ENCODE measurements at regions not wholly inside any gene's neighbourhood (a gene's known extent, or its start where the extent isn't known, plus 50 kb on each side); places are given as distances from the start of the nearest gene placed in this dataset.
"Not testable (repeated sequence)": the region's sequence is repeated elsewhere in the genome, so short reads cannot be mapped to it uniquely, and the experiment has no call there.

DNA sequence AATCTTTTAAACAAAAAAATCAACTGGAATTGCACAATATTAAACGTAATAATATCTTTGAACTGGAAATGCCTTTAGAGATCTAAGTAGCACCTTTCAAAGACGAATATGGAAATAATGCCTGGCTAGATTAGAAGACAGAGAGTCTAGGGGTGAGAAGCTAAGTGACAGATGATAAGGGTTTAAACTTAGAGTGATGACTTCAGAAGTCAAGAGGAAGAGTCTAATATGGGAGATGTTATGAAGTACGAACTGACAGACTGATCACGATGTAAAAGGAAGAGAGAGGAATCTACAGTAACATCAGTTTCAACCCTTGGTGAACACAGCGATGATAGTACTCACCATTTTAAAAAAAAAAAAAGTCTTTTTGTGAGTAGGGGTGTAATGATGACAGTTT lies 57.9 kb downstream of the HINT1 start:
- DNase-seq, result no peak

DNA sequence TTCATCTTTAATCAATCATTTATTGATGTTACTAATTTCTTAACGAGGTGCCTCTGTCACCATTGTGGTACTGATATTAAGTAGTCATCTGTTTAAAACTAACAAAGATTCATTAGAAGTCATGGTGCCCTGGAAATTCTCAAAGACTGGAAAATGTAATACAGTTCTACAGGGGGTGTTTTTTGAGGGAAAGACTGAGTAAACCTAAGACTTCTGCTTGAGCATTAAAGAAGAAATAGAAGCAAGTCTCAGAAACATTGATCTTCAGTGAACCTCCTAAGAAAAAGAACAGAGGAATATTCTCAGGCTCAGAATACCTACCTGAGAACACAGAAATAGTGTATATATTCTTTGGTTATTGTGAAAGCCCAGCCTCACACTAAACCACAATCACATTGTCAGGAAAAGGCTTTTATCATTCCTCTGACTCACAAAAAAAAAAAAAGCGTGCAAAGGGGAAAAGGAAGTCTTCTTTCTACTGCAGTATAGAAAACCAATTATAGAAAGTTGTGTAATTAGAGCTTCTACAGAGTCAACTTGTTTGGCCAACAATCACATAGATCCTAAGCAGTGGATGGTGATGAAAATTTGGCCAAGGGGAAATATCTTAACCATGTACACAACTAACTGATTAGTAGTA lies 60.8 kb downstream of the HINT1 start:
- DNase-seq, result no peak

DNA sequence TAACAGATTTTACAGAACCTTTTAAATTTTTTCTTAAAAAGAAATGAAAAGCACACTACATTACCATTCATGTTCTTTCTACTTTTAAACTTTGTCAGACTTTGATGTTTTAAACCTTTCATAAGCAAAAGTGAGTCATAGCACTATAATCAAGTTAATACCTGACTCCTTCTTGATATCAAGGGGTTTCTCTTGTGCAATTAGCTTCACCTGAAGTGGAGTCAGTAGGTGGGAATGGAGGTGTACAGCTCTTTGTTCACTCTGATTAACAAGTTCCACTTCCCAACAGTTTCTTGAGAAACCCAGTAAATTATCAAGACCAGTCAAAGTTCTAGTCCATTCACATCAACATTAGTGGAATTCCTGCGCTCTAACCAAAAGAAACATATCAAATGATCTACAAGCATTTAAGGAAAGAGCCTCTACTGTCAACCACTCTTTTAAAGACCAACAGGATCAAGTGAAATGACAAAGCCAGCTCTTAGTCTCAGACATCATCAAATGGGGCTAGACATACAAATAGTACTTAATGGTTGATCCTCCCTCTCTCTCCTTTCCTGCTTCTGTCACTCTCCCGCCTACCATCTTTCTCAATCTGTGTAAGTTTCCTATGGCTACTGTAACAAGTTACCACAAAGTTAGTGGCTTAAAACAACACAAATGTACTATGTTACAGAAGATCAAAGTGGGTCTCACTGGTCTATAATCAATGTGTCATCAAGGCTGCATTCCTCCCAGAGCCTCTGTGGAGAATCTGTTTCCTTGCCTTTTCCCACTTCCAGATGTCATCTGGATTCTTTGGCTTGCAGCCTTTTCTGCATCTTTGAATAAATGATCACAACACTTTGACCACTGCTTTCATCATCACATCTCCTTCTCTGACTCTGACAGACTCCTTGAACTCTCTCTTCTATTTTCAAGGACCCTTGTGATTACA lies 68.0 kb downstream of the HINT1 start:
- DNase-seq, result no peak

DNA sequence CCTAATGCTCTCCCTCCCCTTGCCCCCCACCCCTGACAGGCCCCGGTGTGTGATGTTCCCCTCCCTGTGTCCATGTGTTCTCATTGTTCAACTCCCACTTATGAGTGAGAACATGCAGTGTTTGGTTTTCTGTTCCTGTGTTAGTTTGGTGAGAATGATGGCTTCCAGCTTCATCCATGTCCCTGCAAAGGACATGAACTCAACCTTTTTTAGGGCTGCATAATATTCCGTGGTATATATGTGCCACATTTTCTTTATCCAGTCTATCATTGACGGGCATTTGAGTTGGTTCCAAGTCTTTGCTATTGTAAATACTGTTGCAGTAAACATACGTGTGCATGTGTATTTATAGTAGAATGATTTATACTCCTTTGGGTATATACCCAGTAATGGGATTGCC lies 69.5 kb downstream of the HINT1 start:
- not testable (repeated sequence) for DNase-seq

DNA sequence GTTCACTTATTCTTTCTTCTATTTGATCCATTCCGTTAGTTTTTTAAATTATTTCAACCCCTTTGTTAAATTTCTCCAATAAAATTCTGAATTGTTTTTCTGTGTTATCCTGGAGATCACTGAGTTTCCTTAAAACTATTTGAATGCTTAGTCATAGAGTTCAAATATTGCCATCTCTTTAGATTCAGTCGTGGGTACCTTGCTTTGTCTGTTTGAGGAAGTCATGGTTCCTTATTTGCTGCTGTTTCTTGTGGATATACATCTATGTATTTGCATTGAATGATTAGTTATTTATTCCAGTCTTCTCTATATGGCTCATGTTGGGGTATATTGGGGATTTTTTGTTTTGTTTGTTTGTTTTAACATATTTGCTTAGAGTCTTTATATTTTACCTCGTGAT lies 80.6 kb downstream of the HINT1 start:
- DNase-seq, result no peak

DNA sequence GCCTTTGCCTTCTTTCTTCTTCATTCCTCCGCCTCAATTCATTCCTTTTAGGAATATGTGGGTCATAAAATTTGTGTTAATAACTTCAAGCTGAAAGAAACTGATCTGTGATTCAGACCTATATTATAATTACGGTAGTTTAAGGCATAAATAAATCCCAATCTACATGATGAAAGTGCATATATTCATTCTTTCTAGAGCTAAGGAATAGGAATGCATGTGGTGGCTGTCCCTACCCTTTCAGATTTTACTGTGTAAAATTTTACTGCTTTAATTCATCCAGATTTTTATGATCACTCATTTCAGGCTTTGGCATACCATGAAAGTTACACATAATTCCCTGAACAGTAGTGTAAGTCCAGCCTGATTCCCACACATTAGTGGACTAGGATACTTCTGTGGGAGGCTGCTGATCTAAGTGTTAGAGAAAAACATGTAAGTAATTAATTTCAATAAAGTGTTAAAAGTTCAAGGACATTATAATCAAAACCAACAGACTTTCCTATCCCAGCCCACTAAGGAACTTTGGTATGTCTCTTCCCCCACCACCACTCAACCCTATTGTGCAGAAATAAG lies 83.1 kb downstream of the HINT1 start:
- DNase-seq, result no peak

DNA sequence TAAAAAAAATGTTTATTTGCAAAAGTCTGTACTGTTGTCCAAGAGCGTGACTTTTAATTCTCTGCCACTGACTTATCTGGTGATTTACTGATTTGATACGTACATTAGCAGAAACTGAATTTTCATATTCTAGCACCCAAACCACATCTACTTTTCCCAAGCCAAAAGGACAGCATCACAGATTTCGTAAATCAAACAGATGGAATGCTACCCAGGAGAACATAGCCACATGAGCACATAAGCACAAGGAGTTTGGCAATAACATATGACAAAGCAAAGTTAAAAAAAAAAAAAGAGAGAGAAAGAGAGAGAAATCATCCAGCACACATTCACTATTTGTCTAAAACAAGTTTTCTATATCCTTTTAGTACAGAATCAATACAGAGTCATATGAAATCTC lies 83.7 kb downstream of the HINT1 start:
- no peak for DNase-seq

DNA sequence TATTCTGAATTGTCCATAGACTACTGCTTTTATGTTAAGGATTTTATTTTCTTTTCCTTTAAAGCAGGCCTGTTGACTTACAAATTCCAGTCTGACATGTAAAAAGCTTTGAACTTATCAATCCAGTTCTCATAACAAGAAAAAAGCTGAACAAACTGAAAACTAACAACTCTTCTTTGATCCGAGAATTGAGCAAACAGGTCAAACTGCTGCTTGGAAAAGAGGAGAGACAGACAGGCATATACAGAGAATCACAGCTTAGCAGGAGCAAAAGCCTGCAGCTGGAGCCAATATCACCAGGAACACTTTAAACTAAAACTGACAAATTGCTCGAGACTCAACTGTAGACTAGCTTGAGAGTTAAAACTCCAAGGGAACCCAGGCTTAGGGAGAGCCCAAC lies 85.8 kb downstream of the HINT1 start:
- DNase-seq, result no peak

DNA sequence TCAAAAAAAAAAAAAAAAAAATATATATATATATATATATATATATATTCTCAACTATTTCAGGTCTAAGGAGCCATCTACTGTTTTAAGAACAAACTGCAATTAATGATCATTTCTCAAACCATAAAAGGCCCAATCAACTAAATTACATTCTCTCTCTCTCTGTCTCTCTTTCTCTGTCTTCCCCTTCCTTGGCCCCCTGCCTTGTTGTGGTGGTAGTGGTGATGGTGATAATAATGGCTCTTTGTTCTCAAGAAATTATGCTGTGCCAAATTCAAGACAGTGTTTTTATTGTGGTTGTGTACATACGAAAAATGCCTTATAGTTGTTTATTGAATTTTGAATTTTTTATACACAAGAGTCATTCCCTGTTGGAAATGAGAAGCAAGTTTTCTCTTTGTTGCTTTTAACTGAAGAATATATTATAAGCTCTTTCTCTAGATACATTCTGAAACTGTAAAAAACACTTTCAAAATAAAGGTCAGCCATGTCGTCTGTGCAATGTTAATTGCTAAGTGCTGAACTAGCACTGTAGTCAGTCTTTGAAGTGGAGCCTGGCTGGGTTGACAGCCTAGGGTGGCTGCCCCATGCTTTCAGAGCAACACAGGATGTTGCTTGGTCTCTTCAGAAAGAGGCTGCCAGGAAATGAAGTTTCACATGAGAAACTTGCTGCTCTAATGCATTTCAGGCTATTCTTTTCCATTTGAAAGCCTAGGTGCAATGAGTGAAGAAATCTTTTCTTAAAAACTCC lies 96.0 kb downstream of the HINT1 start:
- DNase-seq, result no peak

DNA sequence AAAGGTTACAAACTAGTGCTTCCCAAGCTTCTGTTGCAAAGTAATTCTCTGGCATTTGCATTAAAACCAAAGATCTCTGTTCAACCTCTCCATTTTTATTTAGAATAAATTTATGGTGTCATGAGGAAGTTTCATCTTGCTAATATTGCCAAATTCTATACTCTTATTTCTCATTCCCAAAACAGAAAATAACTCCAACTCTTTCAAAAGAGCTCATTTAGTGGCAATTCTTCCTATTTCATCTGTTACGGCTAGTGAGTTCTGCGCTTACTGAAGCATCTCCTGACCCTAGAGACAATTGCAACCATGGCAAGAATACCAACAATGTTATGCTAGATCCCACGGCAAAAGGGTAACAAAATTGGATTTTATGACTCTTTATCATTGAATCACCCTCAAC lies 97.0 kb downstream of the HINT1 start:
- no peak for DNase-seq

DNA sequence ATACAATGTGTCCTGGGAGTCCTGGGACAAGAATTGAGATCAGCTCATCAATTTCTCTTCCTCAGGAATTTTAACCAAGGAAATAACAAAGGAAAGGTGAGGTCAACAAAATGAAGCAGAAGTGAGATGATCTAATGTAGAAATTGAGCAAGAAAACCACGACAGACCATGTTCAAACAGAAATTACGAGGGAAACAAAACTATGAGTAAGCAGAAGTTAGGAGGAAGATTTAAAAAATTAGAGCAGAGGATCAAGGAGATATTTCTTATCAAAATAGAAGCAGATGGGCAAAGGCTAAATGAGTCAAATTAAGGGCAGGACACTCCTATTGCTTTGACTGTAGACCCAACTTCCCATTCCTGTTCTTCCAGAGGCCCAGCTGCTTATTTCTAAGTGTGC lies 97.4 kb downstream of the HINT1 start:
- DNase-seq, result no peak

DNA sequence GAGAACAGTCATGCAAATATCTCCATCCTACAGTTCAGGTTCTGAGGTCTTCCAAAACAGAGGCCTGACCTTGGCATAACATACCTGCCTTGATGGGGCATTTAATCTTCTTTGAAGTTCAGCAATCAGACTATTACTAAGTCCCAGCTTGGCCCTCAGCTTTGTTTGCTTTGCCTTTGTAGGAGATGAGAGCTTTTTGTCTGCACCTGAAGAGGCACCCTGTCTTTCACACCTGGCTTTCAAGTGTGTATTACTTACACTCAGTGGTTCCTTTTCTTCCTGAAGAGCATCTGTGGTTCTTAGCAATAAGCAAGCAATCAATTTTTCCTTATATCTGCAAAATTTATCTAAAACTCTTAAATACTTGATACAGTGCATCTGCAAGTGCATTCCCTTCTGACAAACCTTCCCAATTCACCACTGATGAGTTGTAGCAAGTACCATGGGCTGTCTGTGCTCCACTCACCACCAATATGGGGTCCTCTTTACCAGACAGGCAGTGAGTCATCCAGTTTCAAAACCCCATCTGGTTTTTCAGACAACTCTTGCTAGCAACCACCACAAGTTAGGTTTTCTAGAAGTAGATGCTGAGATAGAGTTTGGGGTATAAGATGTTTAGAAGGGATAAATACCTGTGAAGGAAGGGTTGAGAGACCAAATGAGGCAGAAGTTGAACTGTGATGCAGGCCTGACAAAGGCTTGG lies 100.2 kb downstream of the HINT1 start:
- no peak for DNase-seq

DNA sequence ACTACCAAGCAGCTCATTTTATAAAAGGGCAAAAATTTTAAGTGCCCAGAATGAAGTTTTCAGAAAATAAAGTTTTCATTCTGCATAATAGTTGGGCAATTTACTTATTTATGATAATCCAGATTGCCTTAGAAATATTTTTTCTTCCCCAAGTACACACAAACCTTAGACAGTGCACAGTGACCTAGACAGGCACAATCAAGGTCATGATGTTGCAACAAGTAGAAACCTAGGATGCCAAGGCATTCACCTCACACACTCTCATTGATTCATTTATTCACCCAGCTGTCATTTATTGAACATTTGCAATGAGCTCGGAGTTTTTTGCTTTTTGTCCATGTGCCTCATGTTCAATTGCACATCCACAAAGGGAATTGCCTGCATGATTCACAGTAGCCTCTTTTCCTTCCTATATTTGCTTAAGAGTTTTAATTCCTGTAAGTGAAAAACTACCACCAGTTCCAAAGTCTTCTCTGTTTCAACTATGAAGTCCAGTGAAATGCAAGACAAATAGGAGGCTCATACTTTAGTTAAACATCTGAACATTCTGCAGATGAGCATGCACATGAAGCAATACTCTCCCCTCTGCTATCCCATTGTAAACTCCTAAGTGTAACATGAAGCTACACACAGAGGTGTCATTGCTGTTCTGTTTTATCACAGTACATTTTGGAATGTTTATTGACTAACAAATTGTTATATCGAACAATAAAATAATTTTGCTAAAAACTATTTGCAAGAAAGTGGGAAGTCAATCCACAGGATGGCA lies 122.9 kb downstream of the HINT1 start:
- no peak for DNase-seq

DNA sequence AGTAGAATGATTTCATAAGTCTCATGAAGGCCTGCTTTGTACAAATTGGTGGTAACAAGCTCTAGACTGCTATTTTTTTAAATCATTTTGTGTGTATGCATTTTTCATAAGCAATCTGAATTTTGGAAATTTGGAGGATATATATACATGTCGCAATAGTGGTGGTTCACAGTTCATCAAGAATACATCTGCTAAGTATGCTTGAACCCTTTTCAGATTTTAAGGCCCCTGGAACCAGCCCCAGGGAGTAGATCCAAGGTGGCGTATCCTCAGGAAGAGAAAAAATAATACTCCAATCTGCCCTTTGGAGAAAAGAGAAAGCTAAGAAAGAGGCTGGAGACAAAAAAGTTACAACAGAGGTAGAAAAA lies 141.6 kb downstream of the HINT1 start:
- DNase-seq, result no peak

DNA sequence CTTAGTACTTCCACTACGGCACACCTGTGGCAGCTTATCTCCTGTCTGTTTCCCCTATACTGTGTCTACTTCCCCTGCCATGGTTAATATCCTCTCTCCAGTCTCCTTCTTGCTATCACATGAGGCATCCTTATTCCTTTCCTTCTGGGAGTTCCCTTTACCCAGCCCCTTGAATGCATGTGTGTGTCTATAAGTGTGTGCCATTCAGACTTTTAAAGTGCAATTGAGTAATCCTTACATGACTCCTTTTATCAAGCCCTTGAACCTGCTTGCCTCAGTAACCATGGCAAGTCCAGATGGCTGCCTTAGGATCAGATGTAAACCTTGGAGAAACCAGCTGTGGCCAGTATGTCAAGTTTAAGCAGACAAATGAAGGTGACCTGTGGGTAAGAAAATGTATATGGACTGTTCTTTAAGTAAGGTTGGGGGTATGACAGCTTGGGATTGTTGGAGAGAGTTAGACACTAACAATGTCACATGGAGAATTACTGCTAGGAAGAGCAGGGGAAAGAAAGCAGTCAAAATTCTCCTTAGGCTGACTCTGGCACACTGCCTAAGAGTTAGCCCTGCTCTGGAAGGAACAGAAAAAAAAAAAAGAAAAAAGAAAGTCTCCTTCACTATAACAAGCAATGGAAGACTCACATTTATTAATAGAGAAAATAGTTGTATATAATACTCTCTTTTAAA lies 142.1 kb downstream of the HINT1 start:
- no peak for DNase-seq

DNA sequence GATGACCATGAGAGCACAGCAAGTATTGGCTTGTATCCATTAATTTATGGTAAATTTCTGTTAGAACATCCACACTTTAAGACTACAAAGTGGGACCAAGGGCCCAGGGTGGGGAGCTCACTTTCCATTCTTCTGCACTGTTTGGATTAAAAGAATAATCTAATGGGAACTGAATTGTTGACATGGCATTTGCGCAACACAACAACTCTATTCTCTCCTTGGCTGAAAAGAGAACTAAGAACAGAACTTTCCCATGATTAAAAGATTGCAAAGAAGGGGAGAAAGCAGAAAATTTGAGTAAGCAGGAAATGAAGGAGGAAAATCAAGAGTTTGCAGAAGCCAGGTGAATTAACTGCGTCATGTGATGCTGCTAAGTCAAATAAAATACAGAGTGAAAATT lies 143.4 kb downstream of the HINT1 start:
- DNase-seq, result no peak

DNA sequence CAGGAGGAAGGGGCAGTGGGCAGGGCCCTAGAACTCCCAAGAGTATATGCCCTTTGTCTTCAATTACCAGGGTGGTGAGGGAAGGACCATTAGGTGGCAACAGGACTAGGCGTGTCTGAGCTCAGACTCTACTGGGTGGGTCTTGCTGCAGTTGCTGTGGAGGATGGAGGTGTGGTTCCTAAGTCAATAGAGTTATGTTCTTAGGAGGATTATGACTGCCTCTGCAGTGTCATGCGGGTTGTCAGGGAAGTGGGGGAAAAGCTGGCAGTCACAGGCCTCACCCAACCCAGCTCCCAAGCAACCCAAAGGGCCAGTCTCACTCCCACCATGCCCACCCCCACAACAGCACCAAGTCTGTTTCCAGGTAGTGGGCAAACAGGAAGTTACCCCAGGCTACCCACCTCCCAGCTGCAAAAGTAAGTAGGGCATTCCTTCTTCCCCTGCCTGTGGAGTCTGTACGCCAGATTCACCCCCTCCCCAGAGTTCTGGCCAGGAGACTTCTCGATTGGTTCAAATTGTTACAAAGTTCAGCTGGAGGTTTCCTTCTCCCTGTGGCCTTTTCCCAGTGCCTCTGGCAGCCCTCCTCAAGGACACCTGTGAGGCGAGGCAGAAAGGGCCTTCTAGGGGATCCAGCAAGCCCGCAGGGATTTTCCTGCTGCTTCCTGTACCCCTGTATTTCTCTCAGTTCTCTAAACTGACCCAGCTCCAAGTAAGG lies 145.3 kb downstream of the HINT1 start:
- no peak for DNase-seq

DNA sequence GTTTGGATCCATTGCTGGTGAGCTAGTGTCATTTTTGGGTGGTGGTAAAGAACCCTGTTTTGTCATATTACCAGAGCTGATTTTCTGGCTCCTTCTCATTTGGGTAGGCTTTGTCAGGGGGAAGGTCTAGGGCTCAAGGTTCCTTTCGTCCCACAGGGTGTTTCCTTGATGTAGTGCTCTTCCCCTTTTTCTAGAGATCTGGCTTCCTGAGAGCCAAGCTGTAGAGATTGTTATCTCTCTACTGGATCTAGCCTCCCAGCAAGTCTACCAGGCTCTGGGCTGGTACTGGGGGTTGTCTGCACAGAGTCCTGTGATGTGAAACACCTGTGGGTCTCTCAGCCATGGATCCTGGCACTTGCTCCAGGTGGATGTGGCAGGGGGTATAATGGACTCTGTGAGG lies 145.9 kb downstream of the HINT1 start:
- no peak for DNase-seq

DNA sequence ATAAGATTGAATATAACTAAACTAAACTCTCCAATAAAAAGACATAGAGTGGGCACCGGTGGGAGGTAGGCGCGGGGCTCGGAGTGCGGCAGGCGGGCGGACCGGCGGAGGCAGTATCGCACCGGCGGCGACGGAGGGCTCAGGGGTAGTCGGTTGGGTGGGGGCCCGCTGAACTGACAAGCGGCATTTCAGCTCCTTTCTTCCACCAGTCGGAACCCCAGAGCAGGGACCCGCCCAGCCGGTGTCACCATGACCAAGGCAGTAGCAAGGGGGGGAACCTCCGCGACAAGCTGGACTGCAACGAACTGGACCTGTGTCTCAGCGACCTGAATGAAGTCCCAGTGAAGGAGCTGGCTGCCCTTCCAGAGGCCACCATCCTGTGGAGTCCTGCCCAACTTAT lies 156.7 kb downstream of the HINT1 start:
- no peak for DNase-seq

DNA sequence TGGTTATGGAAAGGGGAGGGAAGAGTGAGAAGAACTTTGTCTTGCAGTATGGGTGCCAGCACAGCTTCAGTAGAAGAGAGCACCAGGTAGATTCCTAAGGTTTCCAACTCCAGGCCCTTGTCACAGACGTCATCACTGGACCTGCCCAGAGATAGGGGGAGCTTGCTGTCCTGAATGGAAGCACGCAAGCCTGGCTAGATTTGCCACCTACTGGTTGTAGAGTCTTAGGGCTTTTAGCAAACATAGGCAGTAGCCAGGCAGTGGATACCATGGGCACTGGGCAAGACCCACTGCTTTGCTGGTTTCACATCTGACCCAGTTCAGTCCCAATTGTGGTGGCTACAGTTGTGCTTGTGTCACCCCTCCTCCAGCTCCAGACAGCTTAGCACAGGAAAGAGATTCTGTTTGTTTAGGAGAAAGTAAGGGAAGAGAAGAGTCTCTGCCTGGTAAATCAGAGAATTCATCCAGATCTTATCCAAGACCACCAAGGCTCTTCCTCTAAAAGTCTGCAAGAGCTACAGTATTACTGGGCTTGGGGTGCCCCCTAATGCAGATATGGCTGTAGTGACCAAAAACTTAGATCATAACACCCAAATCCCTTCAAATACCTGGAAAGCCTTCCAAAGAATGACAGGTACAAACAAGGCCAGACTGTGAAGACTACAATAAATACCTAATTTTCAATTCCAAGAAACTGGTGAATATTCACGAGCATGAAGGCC lies 158.9 kb downstream of the HINT1 start:
- DNase-seq, result no peak
